Progenitor cell of endocrine pancreas (in vitro differentiated cells): ENCODE measurements at regions not wholly inside any gene's neighbourhood (a gene's known extent, or its start where the extent isn't known, plus 50 kb on each side); places are given as distances from the start of the nearest gene placed in this dataset.
"Not testable (repeated sequence)": the region's sequence is repeated elsewhere in the genome, so short reads cannot be mapped to it uniquely, and the experiment has no call there.

ENCODE experiments used
- DNase-seq: peaks from one replicate; pipeline ENCODE4 v3.0.0; 2021; ENCODE audit warnings: low spot score; ENCODE audit not compliant: unreplicated experiment
- H3K27ac Mint-ChIP-seq: 2 replicates; pipeline ENCODE4 v1.8.0; 2021; ENCODE audit warnings: mild to moderate bottlenecking, moderate library complexity, mixed read lengths
- H3K27me3 Mint-ChIP-seq: 2 replicates; pipeline ENCODE4 v1.8.0; 2021; ENCODE audit warnings: mixed read lengths
- H3K36me3 Mint-ChIP-seq: 2 replicates; pipeline ENCODE4 v1.8.0; 2022; ENCODE audit warnings: mixed read lengths; ENCODE audit not compliant: insufficient read depth
- H3K4me1 Mint-ChIP-seq: 2 replicates; pipeline ENCODE4 v1.8.0; 2021; ENCODE audit warnings: low read depth, mixed read lengths
- H3K4me3 Mint-ChIP-seq: 2 replicates; pipeline ENCODE4 v1.8.0; 2021; ENCODE audit warnings: low read depth, mild to moderate bottlenecking, moderate library complexity, mixed read lengths
- H3K9me3 Mint-ChIP-seq: 2 replicates; pipeline ENCODE4 v1.8.0; 2021; ENCODE audit warnings: low read depth, mixed read lengths
- TF ChIP-seq, protein P1 (sequence below): fragments of 200-600 bp; sonication (generic); IDR thresholded peaks from one replicate; pipeline ENCODE4 v1.5.0; 2021; ENCODE audit warnings: antibody characterized with exemption, mild to moderate bottlenecking; ENCODE audit not compliant: unreplicated experiment

DNA sequence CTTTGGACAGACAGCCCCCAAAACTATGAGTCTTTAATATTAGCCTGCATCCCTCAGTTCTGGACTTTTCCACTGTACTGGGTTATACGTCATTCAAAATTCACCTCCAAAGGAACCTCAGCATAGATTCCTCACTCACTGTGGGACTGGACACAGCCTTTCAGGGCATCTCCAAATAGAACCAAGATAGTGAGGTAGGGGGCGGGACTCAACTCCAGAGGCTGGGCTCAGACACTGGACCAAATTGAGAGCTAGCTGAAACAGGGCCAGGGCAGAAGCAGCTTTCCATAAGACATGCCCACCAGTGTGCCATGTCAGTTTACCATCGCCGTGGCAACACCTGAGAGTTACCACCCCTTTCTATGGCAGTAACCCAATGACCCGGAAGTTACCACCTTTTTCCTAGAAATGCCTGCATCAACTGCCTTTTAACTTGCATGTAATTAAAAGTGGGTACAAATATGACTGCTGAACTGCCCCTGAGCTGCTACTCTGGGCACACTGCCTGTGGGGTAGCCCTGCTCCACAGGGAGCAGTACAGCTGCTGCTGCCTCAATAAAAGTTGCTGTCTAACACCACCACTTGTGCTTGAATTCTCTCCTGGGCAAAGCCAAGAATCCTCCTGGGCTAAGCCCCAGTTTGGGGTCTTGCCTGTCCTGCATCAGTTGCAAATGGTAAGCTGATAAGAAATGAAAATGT, 274.7 kb downstream of the ANAPC1 start:
- H3K36me3 Mint-ChIP-seq, H3K27me3 Mint-ChIP-seq, H3K4me1 Mint-ChIP-seq, DNase-seq, H3K27ac Mint-ChIP-seq, H3K9me3 Mint-ChIP-seq, H3K4me3 Mint-ChIP-seq: not testable (repeated sequence)

DNA sequence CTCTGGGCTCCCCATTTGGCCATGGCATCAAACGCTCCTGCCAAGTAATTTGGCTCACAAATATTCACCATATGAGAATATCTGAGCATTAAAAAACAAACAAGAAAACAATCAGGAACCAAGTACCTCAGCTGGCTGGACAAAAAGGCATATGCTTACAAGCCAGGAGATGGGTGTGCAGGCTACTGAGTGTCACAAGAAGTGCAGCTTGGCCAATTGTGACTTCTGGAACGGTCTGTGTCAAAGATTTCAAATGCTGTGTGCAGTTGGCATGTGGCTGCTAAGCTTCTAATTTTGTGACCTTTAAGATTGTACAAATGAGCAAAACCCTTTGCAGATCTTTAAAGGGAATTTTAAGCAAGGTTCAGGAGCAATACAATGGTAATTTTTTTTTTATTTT, 274.0 kb downstream of the ANAPC1 start:
- not testable (repeated sequence) for H3K9me3 Mint-ChIP-seq, H3K36me3 Mint-ChIP-seq, DNase-seq, H3K27me3 Mint-ChIP-seq, H3K27ac Mint-ChIP-seq, H3K4me1 Mint-ChIP-seq, H3K4me3 Mint-ChIP-seq

DNA sequence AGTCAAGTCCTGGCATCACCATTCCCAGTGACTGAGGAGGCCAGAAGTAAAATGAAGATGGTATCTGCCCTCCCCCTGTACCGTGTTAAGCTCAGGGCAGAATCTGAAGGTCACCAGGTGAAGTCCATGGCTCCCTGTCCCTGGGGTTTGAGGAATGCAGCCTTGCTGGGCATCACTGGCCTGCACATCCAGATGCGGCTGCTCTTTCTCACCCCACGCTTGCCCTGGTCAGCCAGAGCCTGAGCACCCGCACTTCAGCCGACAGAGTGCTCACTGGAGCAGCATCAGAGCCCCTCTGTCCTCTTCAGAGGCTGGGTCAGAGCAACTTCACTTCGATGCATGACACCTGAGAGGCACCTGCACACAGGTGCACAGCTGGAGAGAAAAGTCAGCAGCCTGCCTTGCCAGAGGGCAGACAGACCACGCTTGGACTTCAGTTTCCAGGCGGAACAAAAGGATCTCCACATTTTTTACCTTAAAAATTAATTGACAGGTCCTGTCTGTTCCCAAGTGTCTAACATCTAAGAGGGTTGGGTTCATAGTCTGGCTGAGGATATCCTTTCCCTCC, 267.3 kb downstream of the ANAPC1 start:
- Mint-ChIP-seq H3K27ac (no peak overlapping the region), H3K36me3 (no peaks in the 10 kb centered on the region), H3K9me3 (no peaks in the 10 kb centered on the region)

DNA sequence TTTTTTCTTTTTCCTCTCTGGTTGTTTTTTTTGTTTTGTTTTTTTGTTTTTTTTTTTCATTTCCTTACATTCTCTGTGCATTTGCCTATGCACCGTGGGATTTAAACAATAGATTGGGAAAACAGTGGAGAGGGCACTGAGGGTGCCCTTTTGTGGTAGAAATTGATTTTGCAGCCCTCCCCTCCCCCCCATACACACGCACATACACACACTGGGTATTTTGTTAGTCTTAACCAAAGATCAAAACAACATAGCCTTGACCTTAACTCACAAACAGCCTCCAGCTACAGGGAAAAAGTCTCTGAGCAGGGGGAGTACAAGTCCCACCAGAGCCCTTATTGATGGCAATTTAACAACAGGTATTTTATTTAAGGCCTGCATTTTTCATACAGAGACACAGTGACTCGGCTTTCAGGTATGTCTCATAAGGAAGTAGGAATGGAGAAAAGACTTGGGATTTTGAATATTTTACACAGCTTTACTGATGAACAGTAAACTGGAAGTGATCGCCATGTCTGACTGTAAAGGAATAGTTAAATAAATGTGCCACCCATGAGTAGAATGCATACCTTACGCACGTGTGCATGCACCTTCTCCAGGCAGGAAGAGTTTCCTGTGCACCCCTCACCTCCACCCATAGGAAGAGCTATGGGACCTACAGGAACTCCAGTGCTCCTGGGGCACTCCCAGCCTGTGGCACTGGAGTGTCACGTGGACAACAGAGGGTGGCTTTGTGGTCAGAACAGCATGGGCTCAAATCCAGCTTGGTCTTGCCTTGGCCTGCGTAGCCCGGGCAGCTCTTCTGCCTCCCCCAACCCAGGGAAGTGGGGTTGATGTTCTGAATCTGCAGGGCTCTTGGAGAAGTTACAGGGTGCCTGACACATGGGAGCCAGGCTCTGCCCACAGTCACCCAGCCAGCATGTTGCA, 266.4 kb downstream of the ANAPC1 start:
- Mint-ChIP-seq H3K4me3 (no peak overlapping the region), H3K27ac (peak overlapping the region; percentile 54), H3K36me3 (no peaks in the 10 kb centered on the region), H3K9me3 (no peaks in the 10 kb centered on the region), H3K4me1 (peaks cover 22% of the 10 kb centered on the region), H3K27me3 (peaks cover 8% of the 10 kb centered on the region)
- no peak for DNase-seq
- TF ChIP-seq, protein P1, sequence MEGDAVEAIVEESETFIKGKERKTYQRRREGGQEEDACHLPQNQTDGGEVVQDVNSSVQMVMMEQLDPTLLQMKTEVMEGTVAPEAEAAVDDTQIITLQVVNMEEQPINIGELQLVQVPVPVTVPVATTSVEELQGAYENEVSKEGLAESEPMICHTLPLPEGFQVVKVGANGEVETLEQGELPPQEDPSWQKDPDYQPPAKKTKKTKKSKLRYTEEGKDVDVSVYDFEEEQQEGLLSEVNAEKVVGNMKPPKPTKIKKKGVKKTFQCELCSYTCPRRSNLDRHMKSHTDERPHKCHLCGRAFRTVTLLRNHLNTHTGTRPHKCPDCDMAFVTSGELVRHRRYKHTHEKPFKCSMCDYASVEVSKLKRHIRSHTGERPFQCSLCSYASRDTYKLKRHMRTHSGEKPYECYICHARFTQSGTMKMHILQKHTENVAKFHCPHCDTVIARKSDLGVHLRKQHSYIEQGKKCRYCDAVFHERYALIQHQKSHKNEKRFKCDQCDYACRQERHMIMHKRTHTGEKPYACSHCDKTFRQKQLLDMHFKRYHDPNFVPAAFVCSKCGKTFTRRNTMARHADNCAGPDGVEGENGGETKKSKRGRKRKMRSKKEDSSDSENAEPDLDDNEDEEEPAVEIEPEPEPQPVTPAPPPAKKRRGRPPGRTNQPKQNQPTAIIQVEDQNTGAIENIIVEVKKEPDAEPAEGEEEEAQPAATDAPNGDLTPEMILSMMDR = no peak

More for the DNA sequence above, 267.3 kb downstream of the ANAPC1 start:
- TF ChIP-seq, protein P1 = no peak
- H3K27me3 Mint-ChIP-seq = peaks cover 8% of the 10 kb centered on the region
- peaks cover 22% of the 10 kb centered on the region for H3K4me1 Mint-ChIP-seq
- DNase-seq = no peak
- no peak overlapping the region for H3K4me3 Mint-ChIP-seq

DNA sequence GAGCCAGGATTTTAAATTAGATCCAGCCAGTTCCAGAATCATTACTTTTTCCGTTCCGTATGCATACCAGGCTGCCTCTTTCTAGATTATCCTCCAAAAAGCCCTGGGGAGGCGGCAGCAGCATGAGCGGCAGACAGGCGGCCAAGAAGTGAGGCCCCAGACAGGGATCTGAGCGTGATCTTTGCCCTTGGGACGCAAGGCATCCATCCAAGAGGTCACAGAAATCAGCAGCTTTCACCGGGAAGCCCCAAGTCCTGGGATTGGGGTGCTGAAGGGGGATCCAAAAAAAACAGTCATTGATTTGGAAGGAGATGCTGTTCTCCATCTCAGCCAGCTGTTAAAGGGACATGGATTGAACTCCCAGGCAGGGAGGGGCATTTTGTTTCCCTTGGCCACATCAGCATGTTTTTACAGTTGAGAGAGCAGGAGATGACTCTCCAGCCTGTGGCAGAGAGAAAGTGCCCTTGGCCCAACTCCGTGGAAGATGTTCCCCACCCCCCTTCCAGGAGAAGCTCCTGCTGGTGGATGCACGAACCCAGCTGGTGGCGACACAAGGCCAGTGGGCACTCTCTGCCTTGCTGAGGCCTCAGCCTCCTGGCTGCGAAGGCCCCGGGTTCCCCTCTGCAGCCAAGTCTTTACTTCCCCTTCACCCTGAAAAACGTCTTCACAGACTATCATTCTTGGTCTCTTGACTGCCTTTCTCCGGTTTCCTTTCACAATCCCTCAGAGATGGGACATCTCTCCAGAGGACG, 265.6 kb downstream of the ANAPC1 start:
- Mint-ChIP-seq H3K27me3 (peaks cover 8% of the 10 kb centered on the region), H3K4me1 (peaks cover 22% of the 10 kb centered on the region), H3K36me3 (no peaks in the 10 kb centered on the region), H3K27ac (no peak overlapping the region), H3K4me3 (no peak overlapping the region), H3K9me3 (no peaks in the 10 kb centered on the region)
- TF ChIP-seq, protein P1 = no peak
- no peak for DNase-seq
